HG03575 (cell line): ENCODE measurements at regions not wholly inside any gene's neighbourhood (a gene's known extent, or its start where the extent isn't known, plus 50 kb on each side); places are given as distances from the start of the nearest gene placed in this dataset.

ENCODE experiments used
- ATAC-seq: cut with Tn5 transposase; IDR thresholded peaks from one replicate; pipeline ENCODE4 v1.9.1; 2021; ENCODE audit not compliant: unreplicated experiment, insufficient number of reproducible peaks, low FRiP score; ENCODE audit errors: extremely low read depth

DNA sequence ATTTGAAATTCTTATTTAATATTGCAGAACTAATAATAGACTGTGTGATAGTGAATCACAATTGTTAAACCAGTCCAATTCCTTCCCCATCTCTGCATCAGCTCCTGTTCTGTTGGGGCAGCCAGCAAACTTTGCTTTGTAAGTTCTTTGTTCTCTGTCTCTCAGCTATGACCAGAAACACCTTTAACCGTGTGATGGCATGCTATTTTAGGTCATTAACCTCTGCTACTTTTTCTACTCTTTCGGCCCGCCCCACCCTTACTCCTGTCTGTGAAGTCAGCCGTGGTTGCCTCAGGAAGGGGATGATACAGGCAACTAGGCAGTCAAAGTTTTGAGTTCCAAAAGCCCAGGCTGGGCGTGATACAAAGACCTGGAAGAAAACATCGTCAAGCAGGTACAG lies 51.3 kb upstream of the EGFL6 start:
- no peak for ATAC-seq

DNA sequence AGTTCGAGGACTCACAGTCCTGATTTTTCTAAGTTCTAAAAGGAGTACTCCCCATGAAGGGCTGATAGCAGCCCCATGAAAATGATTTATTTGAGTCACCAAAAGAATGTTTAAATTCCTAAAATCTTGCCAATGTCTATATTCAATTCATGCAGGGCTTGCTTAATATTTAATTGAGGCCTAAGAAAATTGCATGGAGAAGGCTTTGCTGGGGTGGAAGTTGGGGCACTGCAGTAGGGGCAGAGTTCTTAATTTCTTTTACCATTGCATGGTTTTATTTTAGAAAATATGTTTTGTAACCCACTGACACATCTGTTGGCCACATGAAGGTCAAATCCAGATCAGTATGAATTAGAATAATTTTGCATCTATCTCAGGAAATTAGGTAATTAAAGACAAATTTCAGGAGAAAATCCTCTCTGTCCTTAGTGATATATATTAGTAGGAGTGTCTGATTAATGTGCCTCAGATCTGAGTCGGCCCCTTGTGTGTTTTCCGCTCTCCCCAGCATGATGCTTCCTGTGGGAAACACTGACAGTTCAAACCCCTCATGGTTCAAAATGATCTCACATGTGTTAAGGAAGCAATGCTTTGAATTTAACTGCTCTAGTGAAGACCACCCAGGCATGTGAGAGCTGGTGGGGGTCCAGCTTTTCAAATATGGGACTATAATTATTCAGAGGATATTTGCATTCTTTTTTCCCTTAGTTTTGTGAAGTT lies 54.0 kb upstream of the EGFL6 start:
- no peak for ATAC-seq

DNA sequence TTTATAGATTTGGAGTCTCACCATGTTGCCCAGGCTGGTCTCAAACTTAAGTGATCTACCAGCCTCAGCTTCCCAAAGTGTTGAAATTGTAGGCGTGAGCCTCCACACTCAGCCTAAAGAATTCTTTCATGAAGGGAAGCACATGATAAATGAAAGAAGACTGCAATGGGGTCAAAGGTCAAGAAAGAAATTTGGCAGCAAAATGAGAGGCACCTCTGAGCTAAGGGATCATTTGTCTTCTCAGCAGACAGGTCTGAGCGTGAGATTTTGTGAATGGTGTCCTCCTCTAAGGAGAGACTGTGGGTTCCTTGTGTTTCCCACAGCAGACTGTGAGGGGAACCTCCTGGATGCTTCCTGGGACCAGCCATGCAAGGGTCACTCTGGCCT lies 57.5 kb upstream of the EGFL6 start:
- ATAC-seq = no peak

DNA sequence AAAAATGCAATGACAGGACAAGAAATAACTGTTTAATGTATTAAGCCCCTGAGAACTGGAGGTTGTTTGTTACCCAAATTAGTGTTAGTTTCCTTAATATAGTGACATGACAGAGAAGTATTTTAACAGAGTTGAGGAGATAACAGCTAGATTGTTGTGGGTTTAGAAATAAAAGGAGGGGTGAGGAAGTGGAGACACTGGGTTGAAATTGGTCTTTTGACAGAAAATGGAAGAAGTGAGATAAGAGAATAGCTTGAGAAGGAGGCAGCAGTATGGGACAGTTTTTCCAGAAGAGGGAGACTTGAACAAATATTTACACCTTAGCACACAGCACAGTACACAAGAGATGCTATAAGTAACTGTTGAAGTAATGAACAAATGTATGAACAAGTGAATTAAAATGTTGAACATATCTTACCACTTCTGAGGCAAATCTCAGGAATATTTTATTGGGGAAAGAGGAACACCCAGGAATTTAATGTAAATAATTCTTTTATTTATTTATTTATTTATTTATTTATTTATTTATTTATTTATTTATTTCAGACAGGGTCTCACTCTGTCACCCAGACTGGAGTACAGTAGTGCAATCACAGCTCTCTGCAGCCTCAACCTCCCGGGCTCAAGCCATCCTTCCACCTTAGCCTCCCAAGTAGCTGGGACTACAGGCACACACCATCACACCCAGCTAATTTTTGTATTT lies 58.0 kb upstream of the EGFL6 start:
- ATAC-seq = no peak

DNA sequence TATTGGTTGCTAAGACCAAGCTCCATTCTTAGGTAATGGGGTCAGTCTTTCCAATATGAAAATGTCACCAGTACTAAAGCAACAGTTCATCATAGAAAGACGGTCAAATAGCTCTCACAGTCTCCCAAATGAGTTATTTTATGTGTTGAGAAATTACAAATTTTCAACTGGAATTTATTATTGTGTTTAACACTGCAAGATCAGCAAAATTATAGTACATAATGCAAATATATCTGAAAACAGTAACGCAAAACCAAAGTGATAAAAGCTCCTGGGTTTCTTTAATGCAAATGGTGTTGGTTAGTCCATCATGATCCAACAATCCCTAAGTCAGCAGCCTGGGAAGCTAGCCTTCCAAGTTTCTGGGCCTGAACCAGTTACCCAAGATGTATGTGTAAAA lies 61.5 kb upstream of the EGFL6 start:
- no peak for ATAC-seq

DNA sequence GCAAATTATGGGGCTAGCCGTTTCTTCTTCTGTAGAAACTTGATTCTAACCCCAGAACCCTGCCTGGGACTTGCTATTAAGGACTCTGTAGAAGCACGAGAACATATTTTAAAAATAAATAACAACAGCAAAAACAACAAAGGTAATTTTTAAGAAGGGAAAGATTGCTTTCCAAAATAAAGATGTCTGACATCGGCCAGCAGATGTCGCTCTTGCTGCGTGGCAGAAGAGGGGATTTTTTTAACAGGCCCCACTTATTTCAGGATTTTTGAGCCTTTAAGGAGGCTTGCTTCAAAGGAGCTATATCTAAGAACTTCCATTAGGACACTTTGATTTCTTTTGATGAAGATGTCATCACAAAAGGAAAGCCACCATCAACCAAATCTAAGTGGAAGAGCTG lies 62.8 kb upstream of the EGFL6 start:
- no peak for ATAC-seq

DNA sequence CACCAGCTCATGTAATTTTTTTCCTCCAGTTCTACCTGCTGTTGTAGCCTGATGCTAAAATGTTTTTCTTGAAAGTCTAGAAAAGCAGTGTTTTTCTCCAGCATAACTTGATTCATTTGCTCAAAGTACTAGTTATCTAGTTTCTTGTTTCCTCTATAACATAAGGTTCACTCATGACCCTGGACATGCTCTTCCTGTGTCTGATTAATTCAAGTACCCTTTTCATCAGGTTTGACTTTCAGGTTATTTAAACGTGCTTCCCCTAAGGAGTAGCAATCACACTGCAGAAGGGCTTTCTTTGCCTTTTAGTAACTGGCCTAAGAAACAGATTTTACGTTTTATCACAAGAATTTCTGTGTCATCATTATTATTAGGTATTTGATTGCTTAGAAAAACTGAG lies 66.8 kb upstream of the EGFL6 start:
- ATAC-seq = no peak

DNA sequence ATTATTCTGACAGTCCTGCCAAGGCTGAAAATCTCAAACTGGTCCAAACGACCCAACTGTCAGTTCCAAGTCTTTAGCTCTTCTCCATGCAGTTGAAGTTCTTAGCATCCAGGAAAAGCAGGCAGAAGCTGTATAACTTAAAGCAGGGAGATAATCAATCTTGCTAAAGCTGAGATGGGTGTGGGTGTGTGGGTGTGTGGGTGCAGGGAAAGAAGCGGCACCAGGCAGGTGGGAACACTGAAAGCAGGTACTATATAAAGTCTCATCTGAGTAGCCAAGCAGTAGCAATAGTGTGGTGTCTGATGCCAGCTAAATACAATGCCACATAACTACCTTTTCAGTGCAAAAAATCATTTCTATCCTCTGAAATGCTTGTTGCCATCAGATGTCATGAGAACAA lies 69.7 kb upstream of the EGFL6 start:
- no peak for ATAC-seq

DNA sequence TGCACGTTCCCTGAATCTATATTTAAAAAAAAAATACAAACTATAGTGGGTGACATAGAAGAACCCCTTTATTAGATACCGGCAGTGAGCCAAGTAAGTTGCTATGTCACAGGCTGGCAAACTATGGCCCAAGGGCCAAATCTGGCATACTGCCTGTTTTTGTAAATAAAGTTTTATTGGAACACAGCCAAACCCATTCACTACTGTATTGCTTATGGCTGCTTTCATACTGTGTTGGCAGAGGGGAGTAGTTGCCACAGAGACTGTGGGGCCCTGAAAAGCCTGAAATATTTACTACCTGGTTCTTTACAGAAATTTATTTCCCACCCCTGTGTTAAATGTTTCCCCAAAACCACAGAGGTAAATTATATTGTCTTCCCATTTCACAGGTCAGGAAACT lies 71.2 kb upstream of the EGFL6 start:
- no peak for ATAC-seq

DNA sequence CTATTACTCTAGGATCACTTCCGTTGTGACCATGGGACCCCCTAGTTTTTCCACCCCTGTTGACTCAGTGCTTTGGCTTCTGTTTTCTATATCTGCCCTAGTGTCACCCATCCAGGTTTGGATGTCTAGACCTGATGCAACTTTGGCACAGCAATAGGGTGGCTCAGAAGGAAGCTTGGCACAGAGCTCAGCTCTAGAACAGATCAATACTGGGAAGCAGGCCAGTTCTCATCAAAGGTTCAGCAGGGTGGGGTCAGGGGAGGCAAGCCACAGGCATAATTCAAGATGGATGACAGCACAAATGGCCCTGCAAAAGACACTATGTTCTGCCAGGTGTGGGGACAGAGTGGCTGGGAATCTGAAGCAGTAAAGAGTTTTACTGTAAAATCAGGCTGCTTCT lies 74.2 kb upstream of the EGFL6 start:
- no peak for ATAC-seq

DNA sequence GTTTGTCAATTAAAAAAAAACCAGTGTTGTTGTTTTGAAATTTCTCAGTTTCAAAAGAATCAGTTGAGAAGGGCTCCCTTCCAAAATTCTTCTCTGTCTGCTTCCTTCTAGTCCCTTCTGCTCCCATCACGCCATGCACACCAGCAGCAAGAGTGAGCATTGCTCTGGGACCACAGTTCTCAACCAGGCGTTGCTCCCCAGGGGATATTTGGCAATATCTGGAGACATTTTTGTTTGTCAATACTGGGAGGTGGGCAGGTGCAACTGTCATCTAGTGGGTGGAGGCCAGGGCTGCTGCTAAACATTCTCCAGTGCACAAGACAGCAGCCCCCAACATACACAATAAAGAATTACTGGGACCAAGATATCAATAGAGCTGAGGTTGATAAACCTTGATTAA lies 74.8 kb upstream of the EGFL6 start:
- ATAC-seq = no peak

DNA sequence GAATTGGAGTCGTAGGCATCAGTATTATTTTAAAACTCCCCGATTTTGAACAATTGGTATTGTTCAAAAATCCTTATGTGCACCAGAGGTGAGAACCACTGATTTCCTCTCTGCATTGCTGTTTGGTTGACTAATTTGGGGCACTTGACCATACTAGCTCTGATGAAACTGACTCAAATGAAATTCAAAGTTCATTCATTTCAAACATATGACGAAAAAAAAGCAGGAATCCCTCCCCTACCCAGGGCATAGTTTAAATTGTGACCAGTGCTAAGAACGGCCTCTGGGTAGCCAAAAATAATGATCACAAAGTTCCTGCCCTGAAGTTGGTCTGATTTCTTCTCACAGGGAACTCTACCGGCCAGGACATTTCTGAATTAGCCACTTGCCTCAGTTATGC lies 75.7 kb upstream of the EGFL6 start:
- no peak for ATAC-seq

DNA sequence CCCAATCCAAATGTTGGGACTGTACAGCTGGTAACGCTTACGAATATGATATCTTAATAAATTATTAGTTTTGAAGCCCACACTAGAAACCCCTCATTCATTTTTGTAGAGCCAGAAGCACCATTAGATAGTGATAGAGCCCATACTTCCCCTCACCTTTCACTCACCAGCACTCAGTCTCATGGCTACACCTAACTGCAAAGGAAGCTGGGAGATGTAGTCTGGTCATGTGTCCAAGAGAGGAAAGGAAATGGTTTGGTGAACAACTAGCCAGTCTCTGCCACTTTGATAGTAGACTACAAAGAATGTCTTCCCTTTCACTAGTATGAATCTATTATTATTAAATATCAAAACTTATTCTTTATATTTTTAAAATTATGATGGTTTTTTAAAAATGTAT lies 77.1 kb upstream of the EGFL6 start:
- no peak for ATAC-seq

DNA sequence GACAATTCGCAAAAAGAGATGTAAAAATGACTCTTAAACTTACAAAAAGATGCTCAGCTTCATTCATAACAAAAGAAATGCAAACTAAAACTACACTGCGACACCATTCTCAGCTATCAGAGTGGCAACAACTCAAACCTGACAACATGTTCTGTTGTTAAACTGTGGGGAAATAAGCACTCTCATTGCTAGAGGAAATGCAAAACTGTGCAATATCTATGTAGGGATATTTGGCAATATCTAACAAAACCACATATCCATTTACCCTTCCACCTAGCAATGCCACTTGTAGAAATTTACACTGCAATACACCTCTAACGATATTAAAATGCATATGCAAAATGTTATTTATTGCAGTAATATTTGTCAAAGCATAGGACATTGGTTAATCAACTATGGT lies 78.3 kb upstream of the EGFL6 start:
- no peak for ATAC-seq

DNA sequence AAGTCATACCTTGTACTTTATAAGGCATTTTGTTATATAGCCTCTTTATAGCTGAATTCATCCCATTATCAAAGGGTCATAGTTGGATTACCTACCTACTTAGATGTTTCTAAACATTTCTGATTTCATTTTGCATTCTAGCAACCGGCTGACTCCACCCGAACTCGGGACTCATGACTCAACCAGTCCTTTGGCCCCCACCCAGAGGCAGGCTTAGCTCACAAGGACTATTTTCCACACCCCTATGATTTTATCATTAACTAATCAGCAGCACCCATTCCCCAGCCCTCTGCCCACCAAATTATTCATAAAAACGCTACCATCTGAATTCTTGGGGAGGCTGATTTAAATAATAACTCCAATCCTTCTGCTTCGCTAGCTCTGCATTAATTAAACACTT lies 79.9 kb upstream of the EGFL6 start:
- ATAC-seq = no peak

DNA sequence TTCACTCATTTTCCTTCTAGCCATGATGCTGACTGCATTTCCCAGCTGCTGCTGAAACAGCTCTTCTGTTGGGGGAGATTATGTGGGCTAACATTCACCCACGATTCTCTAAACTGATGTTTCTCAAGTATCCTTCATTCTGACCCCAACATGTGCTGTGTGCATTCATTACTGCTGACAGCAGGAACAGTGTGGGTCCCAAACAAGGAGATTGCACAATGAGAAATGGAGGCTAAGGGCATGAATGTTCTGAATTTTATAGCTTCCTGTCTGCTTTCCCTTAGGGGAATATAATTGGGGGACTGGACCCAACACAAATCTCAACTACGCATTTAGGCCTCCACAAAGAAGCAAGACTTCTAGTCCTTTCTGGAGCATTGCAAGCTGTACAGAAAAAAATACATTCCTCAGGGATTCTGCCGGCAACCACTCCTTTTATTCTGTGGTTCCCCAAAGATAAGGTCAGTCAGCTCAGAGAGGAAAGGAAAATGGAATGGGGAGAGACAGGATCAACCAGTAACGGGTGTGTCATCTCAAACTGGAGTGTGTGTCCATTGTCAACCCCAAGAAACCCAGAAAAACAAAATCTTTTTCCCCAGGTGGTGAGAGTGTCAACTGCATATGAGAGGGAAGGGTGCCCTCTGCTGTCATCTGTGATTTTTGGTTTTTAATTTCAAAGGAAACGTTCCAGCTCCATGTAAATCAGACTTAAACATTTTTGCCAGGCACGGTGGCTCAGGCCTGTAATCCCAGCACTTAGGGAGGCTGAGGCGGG lies 81.5 kb upstream of the EGFL6 start:
- no peak for ATAC-seq

DNA sequence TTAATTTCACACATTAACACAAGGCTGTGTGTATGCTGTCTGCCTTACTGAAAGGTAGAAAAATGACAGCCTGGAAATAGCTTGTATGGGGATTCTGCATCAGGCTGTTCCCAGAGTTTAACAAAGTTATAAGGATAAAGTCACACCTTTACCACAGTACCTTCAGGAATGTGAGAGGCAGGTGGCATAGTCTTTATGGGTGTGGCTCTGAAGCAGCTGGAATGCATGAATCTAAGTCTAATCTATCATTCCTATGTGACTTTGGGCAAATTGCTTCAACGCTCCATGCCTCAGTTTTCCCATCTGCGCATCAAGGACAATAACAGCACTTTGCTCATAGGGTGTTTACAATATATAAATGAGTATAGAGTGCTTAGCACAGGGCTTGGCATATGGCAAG lies 84.2 kb upstream of the EGFL6 start:
- no peak for ATAC-seq

DNA sequence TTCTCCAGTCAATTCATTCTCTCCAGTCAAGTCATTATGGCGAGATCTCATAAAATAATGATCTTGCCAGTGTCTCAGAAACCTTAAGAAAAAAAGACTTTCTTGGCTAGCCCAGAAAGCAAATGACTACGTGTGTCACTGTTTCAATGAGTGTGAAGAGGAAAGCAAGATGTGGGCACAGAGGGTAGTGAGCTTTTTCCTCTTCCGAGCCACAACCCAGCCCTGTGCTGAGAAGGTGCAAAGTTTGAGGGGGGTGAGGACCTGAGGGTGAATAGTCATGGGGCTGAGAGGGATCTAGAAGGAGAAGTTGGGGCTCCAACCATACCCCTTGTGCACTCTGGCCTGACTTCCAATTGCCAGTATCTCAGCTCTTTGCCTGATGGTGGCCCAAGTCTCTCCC lies 85.6 kb upstream of the EGFL6 start:
- ATAC-seq = no peak

DNA sequence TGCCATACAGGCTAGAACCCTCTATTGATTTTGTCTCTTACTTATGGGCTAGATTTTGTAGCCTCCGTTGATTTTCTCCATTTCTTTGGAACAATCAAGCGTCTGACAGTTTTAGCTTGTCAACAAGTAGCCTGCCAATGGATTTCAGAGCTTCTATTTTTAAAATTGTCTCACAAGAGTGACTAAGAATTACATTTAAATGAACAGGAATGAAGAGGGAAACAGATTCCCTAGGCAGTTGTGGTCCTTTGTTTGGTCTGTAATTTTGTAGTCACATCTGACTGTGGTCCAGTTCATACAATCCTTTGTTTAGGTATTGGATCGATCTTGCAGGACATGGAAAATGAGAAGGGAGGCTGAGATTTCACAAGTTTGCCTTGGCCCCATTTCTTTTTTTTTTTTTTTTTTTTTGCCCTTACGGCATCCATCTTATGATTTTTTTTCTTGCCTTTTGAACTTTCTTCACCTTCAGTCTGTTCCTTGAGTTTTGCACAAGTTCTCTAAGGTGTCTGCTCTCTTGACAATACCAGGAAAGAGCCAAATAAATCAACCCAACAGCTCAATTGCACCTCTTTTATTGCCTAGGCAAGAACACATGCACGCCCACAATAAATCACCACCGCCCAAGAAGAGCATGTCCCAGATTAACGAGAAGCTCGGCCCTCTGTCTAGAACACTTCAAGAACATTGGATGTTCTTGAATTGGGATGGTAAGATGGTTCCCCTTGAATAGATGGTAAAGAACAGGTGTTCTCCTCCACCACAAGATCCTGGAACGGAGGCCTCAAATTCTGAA lies 86.5 kb upstream of the EGFL6 start:
- ATAC-seq = no peak
